NCI-H1930 (cell line): ENCODE measurements at regions not wholly inside any gene's neighbourhood (a gene's known extent, or its start where the extent isn't known, plus 50 kb on each side); places are given as distances from the start of the nearest gene placed in this dataset.

Source experiments
- DNase-seq, 2 experiments: peaks; one replicate each; lab custom pipeline; 2025; lab: John Stamatoyannopoulos, UW

DNA sequence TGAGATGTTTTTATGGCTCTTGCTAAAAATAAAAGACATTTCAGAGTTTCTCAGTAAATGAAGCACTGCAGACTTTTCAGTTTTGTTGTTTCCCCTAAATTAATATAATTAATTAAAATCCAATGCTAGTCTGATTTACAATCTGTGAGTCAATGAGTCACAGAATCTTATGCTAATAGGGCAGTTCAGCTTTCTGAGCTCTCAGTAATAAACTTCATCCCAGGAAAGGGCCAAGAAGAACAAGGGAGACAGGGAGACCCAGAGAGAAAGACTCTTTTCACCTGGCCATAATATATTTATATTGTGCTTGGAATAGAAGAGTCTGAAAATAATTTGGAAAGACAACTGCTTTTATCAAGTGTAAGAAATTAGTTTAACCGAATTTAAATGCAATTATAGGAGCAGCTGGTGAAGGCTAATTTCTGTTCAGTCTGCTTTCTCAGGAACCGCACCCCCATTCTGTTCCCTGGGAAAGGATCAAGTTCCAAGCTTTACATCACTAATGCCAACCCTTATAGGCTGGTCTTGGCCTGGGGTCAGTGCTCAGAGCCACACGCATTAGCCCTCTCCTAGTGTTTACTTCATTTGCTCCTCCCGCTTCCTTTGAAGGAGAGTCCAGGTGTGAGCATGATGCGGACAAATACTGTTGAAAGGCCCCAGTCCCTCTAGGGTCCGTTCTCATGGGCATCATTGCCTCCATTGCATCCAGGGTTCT, 145.6 kb downstream of the ZBTB18 start:
- DNase-seq, result no peak

DNA sequence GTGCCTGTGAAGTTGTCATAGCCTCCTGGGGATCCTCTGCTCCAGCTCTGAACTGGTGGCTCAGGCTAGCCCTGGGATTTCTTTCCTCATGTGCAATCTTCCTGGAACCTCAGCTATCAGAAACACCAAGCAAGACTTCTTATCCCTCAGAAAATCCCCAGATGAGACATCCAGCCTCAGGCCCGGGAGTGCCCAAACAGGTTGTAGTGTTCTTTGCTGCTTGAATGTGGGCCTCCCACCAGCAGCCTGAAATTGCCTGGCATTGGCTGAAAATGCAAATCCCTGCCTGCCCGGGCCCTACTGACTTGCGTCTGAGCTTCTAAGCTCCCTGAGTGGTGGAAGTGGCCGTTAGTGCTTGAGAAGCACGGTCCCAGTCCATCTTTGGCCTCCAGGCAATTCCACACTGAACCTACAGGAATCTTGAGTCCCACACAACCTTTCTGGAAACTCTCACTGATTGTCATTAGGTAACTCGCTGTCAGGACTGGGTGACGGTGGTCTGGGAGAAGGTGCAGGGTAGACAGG, 146.8 kb downstream of the ZBTB18 start:
- no peak for DNase-seq

DNA sequence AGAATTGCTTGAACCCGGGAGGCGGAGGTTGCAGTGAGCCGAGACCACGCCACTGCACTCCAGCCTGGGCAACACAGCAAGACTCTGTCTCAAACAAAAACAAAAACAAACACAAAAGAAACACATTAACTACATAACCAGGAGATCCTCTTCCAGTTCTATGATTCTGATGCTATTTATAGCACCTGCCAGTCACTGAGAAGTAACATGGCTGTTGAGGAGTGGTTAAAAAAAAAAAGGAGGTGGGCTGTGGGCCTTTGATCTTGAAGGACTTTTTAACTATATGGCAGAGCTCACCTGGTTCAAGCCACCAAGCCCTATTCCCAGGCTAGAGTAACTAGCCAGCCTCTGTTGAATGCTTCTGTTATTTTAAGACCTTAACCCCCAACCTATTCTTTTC, 148.8 kb downstream of the ZBTB18 start:
- DNase-seq, result no peak

DNA sequence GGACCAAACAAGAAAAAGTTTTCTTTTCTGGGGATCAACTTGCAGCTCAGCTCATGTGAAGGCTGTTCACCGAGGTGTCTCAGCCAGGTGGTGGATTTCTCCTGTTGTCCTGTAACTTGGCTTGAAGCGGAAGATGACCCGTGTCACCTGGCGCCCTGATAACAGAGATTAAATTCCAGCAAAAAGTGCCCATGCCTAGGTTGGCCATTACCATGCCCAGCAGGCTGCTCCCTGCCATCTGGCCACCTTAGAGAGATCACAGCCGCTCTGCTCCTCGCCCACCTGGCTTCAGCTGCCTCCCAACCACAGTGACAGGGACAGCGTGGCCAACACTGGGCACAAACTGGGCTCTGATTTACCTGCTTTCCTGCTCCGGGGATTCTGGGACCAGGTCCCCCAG, 149.5 kb downstream of the ZBTB18 start:
- no peak for DNase-seq

DNA sequence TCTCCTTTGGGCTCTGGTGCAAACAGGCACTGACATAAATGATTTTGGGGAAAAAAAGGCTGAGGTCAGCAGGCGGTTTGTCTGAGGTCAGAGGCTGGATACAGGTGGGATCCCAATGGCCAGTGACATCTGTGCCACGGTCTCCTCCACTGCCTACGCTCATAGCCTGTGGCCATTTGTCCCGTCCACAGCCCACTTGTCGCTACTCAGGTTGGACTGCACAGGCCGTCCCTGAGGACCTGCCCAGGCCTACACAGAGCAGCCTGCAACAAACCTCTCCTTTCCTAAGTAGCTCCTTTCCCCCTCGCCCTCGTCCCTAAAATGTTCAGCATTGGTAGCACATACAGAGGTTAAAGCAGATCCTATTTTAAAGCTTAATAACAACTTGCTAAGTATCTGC, 150.7 kb downstream of the ZBTB18 start:
- no peak for DNase-seq

DNA sequence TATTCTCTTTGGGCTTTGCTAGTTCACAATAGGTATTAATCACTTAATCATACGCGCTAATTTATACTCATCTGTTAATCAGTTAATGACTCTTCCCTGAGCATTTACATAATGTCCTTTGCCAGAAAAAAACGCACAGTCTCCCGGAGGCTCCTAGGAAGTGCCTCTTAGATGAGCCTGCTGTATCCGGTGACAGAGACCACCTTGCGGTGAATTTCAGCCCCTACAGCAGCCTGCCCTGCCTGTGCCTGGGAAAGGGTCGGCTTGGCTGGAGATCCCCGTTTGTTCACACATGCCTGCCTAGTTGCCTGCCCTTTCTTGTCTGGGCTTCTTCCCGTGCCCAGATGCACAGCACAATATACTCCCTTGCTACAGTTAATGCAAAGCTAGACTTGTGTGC, 152.9 kb downstream of the ZBTB18 start:
- DNase-seq, result no peak

DNA sequence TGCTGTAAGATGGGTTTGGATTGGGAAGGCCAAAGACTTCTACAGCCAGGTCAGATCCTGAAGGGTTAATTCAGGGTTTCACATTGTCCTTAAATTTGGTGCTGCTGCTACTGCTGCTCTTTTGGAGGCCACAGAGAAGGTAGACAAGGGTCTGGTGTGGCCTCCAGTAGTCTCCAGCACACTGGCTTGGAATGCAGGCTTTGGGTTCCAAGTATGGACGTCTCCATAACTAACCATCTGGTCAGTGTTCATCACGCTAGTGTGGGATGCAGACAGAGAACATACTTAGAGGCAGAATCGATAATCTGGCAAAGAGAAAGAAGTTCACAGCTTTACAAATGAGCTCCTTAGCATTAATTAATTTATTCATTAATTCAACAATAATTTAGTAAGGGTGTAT, 154.1 kb downstream of the ZBTB18 start:
- DNase-seq, result no peak

DNA sequence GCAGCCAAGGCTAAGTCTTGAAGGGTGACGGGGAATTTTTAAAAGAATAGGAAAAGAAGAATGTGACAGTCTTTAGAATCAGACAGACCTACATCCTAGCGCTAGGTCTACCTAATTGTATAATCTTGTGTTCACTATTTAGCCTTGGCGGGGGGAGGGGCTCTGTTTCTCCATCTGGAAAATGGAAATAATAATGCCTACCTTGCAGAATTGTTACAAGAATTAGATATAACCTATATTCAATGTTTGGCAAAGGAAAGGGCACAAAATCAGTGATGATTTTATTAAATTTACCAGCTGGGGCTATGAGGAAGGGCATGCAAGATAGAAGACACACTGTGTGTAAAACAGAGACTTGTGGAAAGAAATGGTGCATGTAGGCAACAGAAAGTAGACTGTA, 154.8 kb downstream of the ZBTB18 start:
- no peak for DNase-seq

DNA sequence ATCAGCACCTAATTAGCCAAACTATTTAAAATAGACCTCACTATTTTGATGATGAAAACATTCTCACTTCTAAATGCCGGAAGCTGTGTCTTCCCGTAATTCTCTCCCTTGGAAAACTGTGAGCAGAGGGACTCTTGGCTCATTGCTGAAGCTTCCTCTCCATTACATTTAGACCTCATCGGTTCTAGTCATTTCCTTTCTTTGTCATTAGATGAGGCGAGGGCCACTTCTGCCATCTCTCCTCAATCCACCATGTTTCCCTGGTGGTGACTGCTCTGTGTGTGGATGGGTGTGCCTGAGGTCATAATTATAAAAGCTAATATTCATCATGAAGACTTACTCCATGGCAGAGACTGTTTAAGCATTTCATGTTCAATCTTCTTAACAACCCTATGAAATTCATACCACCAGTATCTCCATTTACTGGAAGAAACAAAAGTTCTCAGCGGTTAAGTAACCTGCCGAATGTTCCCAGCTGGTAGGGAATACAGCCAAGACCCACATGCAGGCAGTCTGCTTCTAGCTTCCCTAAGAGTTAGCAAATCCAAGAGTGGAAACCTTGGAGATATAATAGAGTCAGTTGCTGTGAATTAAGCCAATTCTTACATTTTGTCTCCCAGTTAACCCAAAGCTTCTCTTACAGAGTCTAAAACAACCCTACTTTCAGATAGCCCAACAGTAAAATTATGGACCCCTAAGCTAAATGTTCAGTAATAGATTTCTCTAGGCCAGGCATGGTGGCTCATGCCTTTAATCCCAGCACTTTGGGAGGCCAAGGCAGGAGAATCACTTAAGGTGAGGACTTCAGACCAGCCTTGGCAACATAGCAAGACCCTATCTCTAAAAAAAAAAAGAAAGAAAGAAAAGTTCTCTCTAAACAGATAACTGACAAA, 156.2 kb downstream of the ZBTB18 start:
- no peak for DNase-seq

DNA sequence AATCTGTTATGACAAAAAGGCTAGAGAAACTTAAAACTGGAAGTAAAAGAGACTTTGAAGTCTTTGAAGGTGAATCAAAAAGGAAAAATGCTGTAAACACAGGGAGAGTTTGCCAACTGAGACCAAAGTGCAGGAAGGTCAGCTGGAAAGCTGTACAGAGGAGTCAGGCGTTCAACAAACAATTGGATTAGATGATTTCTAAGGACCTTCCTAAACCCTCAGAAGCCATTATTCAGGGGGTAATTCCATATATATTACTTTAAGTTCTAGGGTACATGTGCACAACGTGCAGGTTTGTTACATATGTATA, 156.8 kb downstream of the ZBTB18 start:
- DNase-seq, result no peak

DNA sequence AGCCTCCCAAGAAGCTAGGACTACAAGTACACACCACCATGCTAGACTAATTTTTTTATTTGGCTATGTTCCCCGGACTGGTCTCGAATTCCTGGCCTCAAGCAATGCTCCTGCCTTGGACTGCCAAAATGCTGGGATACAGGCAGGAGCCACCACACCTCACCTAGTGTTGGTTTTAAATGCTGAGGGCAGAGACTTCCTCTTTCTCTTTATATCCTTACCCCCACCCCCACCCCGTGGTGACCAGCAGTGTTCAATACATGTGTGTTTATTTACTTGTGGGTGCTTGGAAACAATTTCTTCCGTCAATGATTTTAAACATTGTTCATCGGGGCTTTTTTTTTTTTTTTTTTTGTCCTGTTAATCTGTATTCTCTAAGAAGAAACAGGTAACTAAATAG, 158.9 kb downstream of the ZBTB18 start:
- DNase-seq, result no peak

DNA sequence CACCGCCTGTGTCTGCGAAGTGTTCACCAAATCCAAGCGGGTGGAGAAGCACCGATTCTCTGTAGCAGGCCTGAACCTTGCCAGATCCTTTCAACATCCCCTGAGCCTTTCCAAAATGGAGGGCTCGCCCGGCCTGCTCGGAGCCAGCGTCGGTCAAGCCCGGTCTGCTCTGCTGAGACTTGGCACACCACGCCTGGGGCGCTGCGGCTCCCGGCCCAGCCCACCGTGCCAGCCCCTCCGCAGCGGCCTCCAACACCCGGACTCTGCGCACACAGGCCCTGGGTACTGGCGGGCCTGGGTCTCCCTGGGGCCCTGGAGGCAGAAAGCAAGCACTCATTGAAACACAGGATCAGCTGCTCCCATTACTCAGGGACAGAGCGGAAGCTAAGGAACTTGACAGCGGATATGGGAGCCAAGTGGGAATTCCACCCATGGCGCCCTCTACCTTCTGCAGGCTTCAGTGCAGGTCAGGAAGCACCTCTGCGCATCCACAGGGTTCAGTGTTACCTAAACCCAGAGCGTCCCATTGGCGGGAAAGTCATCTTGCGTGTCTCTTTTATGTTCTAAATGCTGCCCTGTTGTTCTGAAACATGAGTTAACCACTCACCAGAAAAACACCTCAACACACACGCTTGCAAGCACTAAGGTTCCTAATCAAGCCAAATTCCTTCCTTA, 159.9 kb downstream of the ZBTB18 start:
- no peak for DNase-seq

DNA sequence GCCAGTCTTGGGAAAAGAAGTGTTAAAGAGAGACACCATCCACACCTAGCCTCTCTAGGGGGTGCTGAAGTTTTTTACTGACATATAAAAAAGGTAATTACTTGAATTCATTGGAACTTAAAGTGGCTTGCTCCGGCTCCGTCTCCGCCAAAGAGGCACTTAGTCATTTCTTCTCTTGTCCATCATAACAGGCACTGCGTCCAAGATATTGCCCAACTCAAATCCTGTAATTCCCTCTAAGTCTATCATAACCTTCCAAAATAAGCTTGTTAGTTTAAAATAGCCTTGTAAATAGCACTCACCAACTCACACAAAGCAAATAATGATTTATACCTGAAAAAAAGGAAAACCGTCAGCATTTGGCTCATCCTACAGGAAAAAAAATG, 160.5 kb downstream of the ZBTB18 start:
- DNase-seq, result no peak

DNA sequence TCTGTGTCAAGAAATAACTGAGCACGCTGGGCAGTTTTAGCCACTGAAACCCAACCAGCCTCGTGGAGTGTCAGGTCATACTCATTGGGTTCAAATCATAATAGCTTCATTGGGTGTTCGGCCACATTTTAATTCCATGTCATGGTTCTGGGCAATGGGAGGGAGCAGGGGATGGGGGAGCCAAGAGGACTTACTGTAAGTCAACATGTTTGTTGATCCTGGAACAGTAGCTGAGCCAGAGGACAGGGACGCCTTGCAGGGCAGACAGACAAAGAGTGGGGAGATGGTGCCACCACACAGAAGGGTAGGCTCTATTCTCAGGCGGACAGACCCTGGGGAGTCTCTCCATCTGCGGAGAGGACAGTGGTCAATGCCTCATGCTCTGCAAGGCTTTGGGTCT, 161.1 kb downstream of the ZBTB18 start:
- no peak for DNase-seq

DNA sequence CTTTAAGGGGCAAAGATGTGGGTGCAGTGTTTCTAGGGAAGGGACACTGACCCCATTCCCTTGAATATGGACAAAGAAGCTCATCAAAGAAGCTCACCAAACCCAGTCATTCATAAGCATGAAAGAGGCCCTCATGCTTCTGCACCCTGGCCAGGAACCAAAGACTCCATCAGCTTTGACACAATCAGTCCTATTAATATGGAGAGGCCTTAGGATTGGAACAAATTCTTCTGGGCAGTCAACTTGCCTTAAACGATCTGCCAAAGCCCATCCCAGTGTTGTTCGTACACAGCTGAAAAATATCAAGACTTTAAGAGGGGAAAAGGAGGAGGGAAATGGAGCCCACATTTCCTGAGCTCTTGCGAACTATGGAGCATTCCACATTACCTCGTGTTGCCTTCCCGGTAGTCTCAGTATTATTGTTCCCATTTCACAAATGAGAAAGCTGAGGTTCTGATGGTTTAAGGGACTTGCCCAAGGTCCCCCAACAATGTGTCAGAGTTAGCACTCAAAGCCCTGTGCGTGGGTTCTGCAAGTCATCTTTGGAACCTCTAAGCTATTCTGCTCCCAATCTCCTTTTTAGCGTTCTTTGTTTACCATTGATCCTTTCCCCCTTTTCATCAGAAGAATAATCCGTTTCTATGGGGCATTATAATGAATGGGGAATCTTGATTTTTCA, 161.9 kb downstream of the ZBTB18 start:
- no peak for DNase-seq

DNA sequence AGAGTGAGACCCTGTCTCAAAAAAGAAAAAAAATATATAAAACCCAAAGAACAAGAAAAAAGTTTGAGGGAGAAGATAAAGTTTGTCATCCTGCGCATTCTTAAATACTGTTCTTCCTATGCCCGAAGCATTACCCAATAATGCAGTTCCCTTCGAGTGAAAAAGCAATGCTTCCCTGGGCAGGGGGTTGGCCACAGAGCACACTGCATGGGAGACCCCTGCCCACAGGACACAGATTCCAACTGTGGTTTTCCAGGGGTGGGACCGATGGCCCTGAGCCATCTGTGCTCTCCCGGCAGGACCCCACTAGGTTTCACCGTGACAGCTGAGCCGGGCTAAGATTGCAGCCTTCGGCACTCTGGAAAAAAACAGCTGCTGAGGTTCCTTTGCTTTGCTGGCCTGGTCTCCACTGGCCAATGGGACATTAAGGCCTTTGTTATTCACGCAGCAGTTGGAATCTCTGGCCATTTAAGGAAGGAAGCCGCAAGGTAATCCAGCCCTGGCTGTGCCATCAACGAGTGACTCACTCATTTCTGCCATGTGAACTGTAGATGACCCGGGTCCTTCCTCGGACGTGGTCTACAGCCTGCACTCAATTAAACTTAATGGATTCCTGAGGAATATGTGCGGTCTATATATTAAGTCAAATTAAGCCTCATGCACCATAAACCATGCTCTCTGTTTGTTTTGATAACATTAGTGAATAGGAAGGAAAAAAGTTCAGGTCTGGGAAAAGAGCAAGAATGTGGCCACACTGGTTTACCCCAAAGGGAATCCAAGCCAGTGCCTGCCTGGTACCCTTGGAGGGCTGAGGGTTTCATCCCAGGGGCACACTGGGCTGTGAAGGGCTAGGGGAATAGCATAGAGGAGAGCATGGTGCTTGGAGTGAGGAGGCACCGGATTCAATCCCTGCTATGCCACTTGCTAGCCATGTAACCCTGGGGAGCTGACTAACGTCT, 163.2 kb downstream of the ZBTB18 start:
- DNase-seq, result no peak

DNA sequence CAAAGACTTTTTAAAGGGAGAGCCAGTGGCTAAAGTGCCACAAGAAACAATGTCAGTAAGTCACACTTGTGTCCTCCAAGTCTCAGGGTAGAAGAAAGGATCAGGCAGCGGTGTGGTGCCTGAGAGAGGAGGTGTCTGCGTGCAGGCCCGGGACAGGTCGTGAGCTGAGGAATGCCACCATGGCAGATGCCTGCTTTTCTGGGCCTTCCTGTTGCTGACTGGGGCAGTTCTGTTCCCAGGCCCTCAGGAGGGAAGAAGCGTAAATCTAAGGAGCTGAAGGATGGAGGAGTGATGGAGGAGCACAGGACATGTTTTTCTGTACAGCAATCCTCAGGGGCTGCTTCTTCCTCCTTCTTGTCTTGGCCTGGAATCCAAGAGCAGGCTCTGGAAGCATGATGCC, 165.8 kb downstream of the ZBTB18 start:
- DNase-seq, result no peak

DNA sequence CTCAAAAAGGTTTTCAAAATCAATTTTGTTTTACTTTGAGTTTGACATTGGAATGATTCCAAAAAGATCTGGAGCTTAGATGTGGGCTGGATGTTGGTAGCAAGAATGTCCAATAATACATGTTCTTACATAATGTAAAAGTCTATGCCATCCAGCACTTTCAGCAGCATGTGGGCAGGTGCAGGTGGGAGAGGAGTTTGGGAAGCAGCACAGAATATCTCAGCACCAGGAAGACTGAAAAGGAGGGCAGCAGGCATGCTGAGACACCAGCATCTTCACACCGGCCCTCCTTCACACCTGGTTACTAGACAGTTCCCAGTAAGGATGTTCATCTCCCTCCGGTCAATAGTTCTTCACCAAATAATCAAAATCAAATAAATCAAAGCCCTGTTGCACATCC, 166.6 kb downstream of the ZBTB18 start:
- DNase-seq, result no peak

DNA sequence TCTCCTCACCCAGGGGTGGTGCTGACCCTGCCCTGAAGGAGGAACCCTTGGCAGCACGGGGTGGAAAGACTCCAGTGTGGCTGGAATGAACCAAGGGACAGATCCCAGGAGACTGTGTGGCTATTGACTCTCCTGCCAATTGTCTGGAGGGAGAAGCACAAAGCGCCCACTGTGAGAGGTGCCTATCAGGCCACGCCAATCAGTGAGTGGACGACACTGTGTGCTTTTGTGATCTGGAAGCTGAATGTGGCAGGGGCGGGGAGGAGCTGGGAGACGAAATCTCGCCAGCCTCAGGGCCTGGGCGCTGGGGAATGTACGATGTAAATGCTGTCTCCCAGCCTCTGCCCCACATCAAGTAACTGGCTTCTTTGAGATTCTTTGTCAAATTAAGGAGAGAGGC, 167.1 kb downstream of the ZBTB18 start:
- DNase-seq, result no peak

DNA sequence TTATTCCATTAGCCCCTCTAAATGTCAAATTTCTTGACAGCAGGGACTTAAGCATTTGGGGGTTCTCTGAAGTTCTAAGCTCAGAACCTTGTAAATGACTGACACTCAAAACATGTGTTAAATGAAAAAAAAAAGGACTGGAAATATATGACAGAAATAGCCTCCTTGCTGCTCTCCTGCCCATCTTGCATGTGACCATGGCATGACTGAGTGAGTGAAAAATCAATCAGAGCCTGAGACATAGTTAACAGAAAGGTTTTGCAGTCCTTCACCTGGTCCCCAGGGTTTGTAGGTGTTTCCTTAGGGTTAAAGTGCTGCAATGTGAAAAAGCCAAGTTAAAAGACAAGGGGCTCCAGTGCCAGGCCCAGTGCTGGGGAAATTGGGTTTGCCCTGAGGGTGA, 168.1 kb downstream of the ZBTB18 start:
- DNase-seq, result no peak

DNA sequence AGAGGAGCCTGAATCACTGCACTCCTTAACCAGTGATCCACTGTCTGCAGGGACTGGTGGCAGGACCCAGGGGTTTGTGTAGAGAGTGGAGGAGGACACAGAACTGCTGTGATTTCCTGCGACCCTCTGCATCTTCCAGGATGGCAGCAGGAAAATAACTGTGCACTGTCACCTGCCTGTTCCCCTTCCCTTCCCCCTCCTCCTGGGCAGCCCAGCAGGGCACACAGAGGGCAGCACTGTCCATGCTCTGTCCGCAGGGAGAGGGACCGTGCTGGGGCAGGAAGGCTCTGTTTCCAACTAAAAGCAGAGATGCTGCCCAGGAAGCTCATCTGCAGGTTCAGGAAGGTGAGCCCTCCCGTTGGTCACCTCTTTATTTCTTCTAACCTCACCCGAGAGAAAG, 168.7 kb downstream of the ZBTB18 start:
- DNase-seq, result no peak
